ENCODE measurements at regions not wholly inside any gene's neighbourhood (a gene's known extent, or its start where the extent isn't known, plus 50 kb on each side); places are given as distances from the start of the nearest gene placed in this dataset.

- H3K9ac ChIP-seq (ENCODE audit: low read length) = no peak overlapping the region
- H3K79me2 ChIP-seq (ENCODE audit: insufficient read depth, low read length) = no peaks in the 10 kb centered on the region
- H3K36me3 ChIP-seq (ENCODE audit: insufficient read depth, low read length) = no peaks in the 10 kb centered on the region
- no peak overlapping the region for H3K4me2 ChIP-seq (ENCODE audit: low read length)
- H2AFZ ChIP-seq (ENCODE audit: low read length) = no peak overlapping the region
- H3K4me3 ChIP-seq (ENCODE audit: low read depth, low read length, poor library complexity, severe bottlenecking) = no peak overlapping the region
- no peaks in the 10 kb centered on the region for H3K4me1 ChIP-seq (ENCODE audit: insufficient read depth, low read length, severe bottlenecking)
- H4K20me1 ChIP-seq (ENCODE audit: insufficient read depth, low read length) = no peaks in the 10 kb centered on the region
- no peaks in the 10 kb centered on the region for H3K27me3 ChIP-seq (ENCODE audit: insufficient read depth, low read length)
- no peaks in the 10 kb centered on the region for H3K9me2 ChIP-seq (ENCODE audit: low read depth, low read length)
- H3K27ac ChIP-seq (ENCODE audit: low read depth, low read length, poor library complexity, severe bottlenecking) = no peak overlapping the region
- no peaks in the 10 kb centered on the region for H3F3A ChIP-seq (ENCODE audit: insufficient read depth, low read length)
- TF ChIP-seq EZH2 (IDR thresholded peaks at IDR 0.05; ENCODE audit: borderline replicate concordance, low read length) (no peak), CTCF (IDR thresholded peaks at IDR 0.05; ENCODE audit: low read length) (no peak)
- no peaks in the 10 kb centered on the region for H3K9me3 ChIP-seq (ENCODE audit: low read length)
Observed at GRCh38 chr11:107265591-107266121, 192.0 kb downstream of the CWF19L2 start.

GRCh38 chr11:107263844-107264563 lies 193.6 kb downstream of the CWF19L2 start:
- TF ChIP-seq CTCF (IDR thresholded peaks at IDR 0.05; ENCODE audit: low read length) = no peak
- TF ChIP-seq EZH2 (IDR thresholded peaks at IDR 0.05; ENCODE audit: borderline replicate concordance, low read length) = no peak
- no peaks in the 10 kb centered on the region for H3K9me3 ChIP-seq (ENCODE audit: low read length)
- no peaks in the 10 kb centered on the region for H3K9me2 ChIP-seq (ENCODE audit: low read depth, low read length)

GRCh38 chr11:107259811-107260221 lies 197.8 kb downstream of the CWF19L2 start:
- no peaks in the 10 kb centered on the region for H3K27me3 ChIP-seq (ENCODE audit: insufficient read depth, low read length)
- H3K27ac ChIP-seq (ENCODE audit: low read depth, low read length, poor library complexity, severe bottlenecking) = no peak overlapping the region
- H3F3A ChIP-seq (ENCODE audit: insufficient read depth, low read length) = no peaks in the 10 kb centered on the region
- H3K4me2 ChIP-seq (ENCODE audit: low read length) = no peak overlapping the region
- H3K79me2 ChIP-seq (ENCODE audit: insufficient read depth, low read length) = no peaks in the 10 kb centered on the region
- H3K9me3 ChIP-seq (ENCODE audit: low read length) = no peaks in the 10 kb centered on the region
- no peaks in the 10 kb centered on the region for H3K36me3 ChIP-seq (ENCODE audit: insufficient read depth, low read length)
- H3K9me2 ChIP-seq (ENCODE audit: low read depth, low read length) = no peaks in the 10 kb centered on the region
- no peaks in the 10 kb centered on the region for H3K4me1 ChIP-seq (ENCODE audit: insufficient read depth, low read length, severe bottlenecking)
- H3K9ac ChIP-seq (ENCODE audit: low read length) = no peak overlapping the region
- no peaks in the 10 kb centered on the region for H4K20me1 ChIP-seq (ENCODE audit: insufficient read depth, low read length)
- H2AFZ ChIP-seq (ENCODE audit: low read length) = no peak overlapping the region
- TF ChIP-seq CTCF (IDR thresholded peaks at IDR 0.05; ENCODE audit: low read length) (no peak), EZH2 (IDR thresholded peaks at IDR 0.05; ENCODE audit: borderline replicate concordance, low read length) (no peak)
- H3K4me3 ChIP-seq (ENCODE audit: low read depth, low read length, poor library complexity, severe bottlenecking) = no peak overlapping the region

More at GRCh38 chr11:107263844-107264563, 193.6 kb downstream of the CWF19L2 start:
- Histone ChIP-seq H3K79me2 (ENCODE audit: insufficient read depth, low read length) (no peaks in the 10 kb centered on the region), H3K27me3 (ENCODE audit: insufficient read depth, low read length) (no peaks in the 10 kb centered on the region), H4K20me1 (ENCODE audit: insufficient read depth, low read length) (no peaks in the 10 kb centered on the region), H3K36me3 (ENCODE audit: insufficient read depth, low read length) (no peaks in the 10 kb centered on the region), H3F3A (ENCODE audit: insufficient read depth, low read length) (no peaks in the 10 kb centered on the region), H3K4me1 (ENCODE audit: insufficient read depth, low read length, severe bottlenecking) (no peaks in the 10 kb centered on the region), H3K27ac (ENCODE audit: low read depth, low read length, poor library complexity, severe bottlenecking) (no peak overlapping the region), H2AFZ (ENCODE audit: low read length) (no peak overlapping the region), H3K4me3 (ENCODE audit: low read depth, low read length, poor library complexity, severe bottlenecking) (no peak overlapping the region), H3K4me2 (ENCODE audit: low read length) (no peak overlapping the region), H3K9ac (ENCODE audit: low read length) (no peak overlapping the region)
